Subcutaneous abdominal adipose tissue (tissue), 5 donors: ENCODE measurements at regions not wholly inside any gene's neighbourhood (a gene's known extent, or its start where the extent isn't known, plus 50 kb on each side); places are given as distances from the start of the nearest gene placed in this dataset.

ENCODE experiments used
- H3K27ac ChIP-seq: one replicate; pipeline ENCODE4 v1.7.0; 2013; ENCODE audit warnings: low read depth, mild to moderate bottlenecking, inconsistent platforms, low read length, moderate library complexity
- H3K27me3 ChIP-seq, 5 donors: one replicate each; pipeline ENCODE4 v1.7.0; 2013; ENCODE audit warnings: low read length in 5 of 5, inconsistent platforms in 1 of 5; ENCODE audit not compliant: control insufficient read depth in 5 of 5, insufficient read depth in 4 of 5
- H3K36me3 ChIP-seq, 5 donors: one replicate each; pipeline ENCODE4 v1.7.0; 2013; ENCODE audit warnings: low read length in 5 of 5; ENCODE audit not compliant: control insufficient read depth in 5 of 5, insufficient read depth in 5 of 5
- H3K4me1 ChIP-seq, 5 donors: one replicate each; pipeline ENCODE4 v1.7.0; 2013; ENCODE audit warnings: low read length in 5 of 5, mild to moderate bottlenecking in 3 of 5, moderate library complexity in 1 of 5; ENCODE audit not compliant: control insufficient read depth in 5 of 5, insufficient read depth in 5 of 5
- H3K4me3 ChIP-seq, 5 donors: one replicate each; pipeline ENCODE4 v1.7.0; 2013; ENCODE audit warnings: low read length in 5 of 5, low read depth in 1 of 5
- H3K9ac ChIP-seq, 5 donors: one replicate each; pipeline ENCODE4 v1.7.0; 2013; ENCODE audit warnings: low read length in 5 of 5, mild to moderate bottlenecking in 4 of 5, moderate library complexity in 3 of 5
- H3K9me3 ChIP-seq, 5 donors: one replicate each; pipeline ENCODE4 v1.7.0; 2013; ENCODE audit warnings: low read length in 5 of 5; ENCODE audit not compliant: control insufficient read depth in 5 of 5
- donor health status: healthy.
- donor health status: healthy.
- donor health status: healthy.
- donor health status: healthy.
- donor health status: healthy.

- Histone ChIP-seq H3K9ac (no peak overlapping the region), H3K4me1 (peaks cover 0 to 4% (median 0%) of the 10 kb centered on the region in 5 donors), H3K27me3 (no peaks in the 10 kb centered on the region), H3K9me3 (no peaks in the 10 kb centered on the region), H3K36me3 (no peaks in the 10 kb centered on the region), H3K4me3 (no peak overlapping the region), H3K27ac (no peak overlapping the region)
These were observed 247.5 kb downstream of the MBNL1 start for GRCh38 chr3:152516216-152516615.

- Histone ChIP-seq H3K4me3 (no peak overlapping the region), H3K4me1 (peaks cover 0 to 4% (median 0%) of the 10 kb centered on the region in 5 donors), H3K27ac (no peak overlapping the region), H3K36me3 (no peaks in the 10 kb centered on the region), H3K9ac (no peak overlapping the region), H3K27me3 (no peaks in the 10 kb centered on the region), H3K9me3 (no peaks in the 10 kb centered on the region)
These were observed 248.8 kb downstream of the MBNL1 start for GRCh38 chr3:152517502-152517901.

- Histone ChIP-seq H3K27me3 (no peaks in the 10 kb centered on the region), H3K27ac (no peak overlapping the region), H3K4me1 (peaks cover 0 to 4% (median 0%) of the 10 kb centered on the region in 5 donors)
These were observed 249.6 kb downstream of the MBNL1 start for GRCh38 chr3:152518346-152518745.

GRCh38 chr3:152519376-152519775 is 250.6 kb downstream of the MBNL1 start:
- Histone ChIP-seq H3K4me1 (peaks cover 0 to 4% (median 2%) of the 10 kb centered on the region in 5 donors), H3K36me3 (no peaks in the 10 kb centered on the region), H3K9ac (no peak overlapping the region), H3K4me3 (no peak overlapping the region), H3K9me3 (no peaks in the 10 kb centered on the region), H3K27ac (no peak overlapping the region), H3K27me3 (no peaks in the 10 kb centered on the region)

More at GRCh38 chr3:152518346-152518745, 249.6 kb downstream of the MBNL1 start:
- H3K9ac ChIP-seq = no peak overlapping the region
- no peaks in the 10 kb centered on the region for H3K36me3 ChIP-seq
- H3K4me3 ChIP-seq = no peak overlapping the region
- no peaks in the 10 kb centered on the region for H3K9me3 ChIP-seq

GRCh38 chr3:152522036-152522435 is 253.3 kb downstream of the MBNL1 start:
- H3K9me3 ChIP-seq = no peaks in the 10 kb centered on the region
- no peak overlapping the region for H3K4me3 ChIP-seq
- no peak overlapping the region for H3K27ac ChIP-seq
- no peak overlapping the region for H3K9ac ChIP-seq
- H3K36me3 ChIP-seq = no peaks in the 10 kb centered on the region
- peaks cover 0 to 3% (median 3%) of the 10 kb centered on the region in 5 donors for H3K4me1 ChIP-seq
- no peaks in the 10 kb centered on the region for H3K27me3 ChIP-seq

- Histone ChIP-seq H3K27me3 (no peaks in the 10 kb centered on the region), H3K36me3 (no peaks in the 10 kb centered on the region), H3K4me3 (no peak overlapping the region), H3K4me1 (peaks cover 0 to 3% (median 3%) of the 10 kb centered on the region in 5 donors), H3K9me3 (no peaks in the 10 kb centered on the region), H3K9ac (no peak overlapping the region), H3K27ac (no peak overlapping the region)
These were observed 255.7 kb downstream of the MBNL1 start for GRCh38 chr3:152524198-152525140.

GRCh38 chr3:152531717-152532116 is 263.0 kb downstream of the MBNL1 start:
- Histone ChIP-seq H3K9me3 (no peaks in the 10 kb centered on the region), H3K4me3 (no peak overlapping the region), H3K27me3 (no peaks in the 10 kb centered on the region), H3K27ac (no peak overlapping the region), H3K36me3 (no peaks in the 10 kb centered on the region), H3K4me1 (no peaks in the 10 kb centered on the region), H3K9ac (no peak overlapping the region)

- H3K27ac ChIP-seq = no peak overlapping the region
- H3K36me3 ChIP-seq = no peaks in the 10 kb centered on the region
- no peak overlapping the region for H3K9ac ChIP-seq
- no peak overlapping the region for H3K4me3 ChIP-seq
- no peaks in the 10 kb centered on the region for H3K27me3 ChIP-seq
- peaks cover 0 to 12% (median 0%) of the 10 kb centered on the region in 5 donors for H3K4me1 ChIP-seq
- H3K9me3 ChIP-seq = peaks cover 0 to 9% (median 0%) of the 10 kb centered on the region in 5 donors
These were observed 269.8 kb downstream of the MBNL1 start for GRCh38 chr3:152538518-152538917.

GRCh38 chr3:152539191-152539764 is 270.5 kb downstream of the MBNL1 start:
- peaks cover 0 to 12% (median 0%) of the 10 kb centered on the region in 5 donors for H3K4me1 ChIP-seq
- peak overlapping the region in 1 of 5 donors; percentile 3 for H3K4me3 ChIP-seq
- H3K27ac ChIP-seq = no peak overlapping the region
- peaks cover 0 to 9% (median 2%) of the 10 kb centered on the region in 5 donors for H3K9me3 ChIP-seq
- no peak overlapping the region for H3K9ac ChIP-seq
- H3K27me3 ChIP-seq = no peaks in the 10 kb centered on the region
- no peaks in the 10 kb centered on the region for H3K36me3 ChIP-seq

GRCh38 chr3:152540120-152540519 is 271.4 kb downstream of the MBNL1 start:
- H3K36me3 ChIP-seq = no peaks in the 10 kb centered on the region
- H3K4me1 ChIP-seq = peaks cover 0 to 12% (median 0%) of the 10 kb centered on the region in 5 donors
- peaks cover 0 to 9% (median 3%) of the 10 kb centered on the region in 5 donors for H3K9me3 ChIP-seq
- no peak overlapping the region for H3K9ac ChIP-seq
- no peak overlapping the region for H3K27ac ChIP-seq
- H3K4me3 ChIP-seq = no peak overlapping the region
- H3K27me3 ChIP-seq = no peaks in the 10 kb centered on the region
